ENCODE measurements at regions not wholly inside any gene's neighbourhood (a gene's known extent, or its start where the extent isn't known, plus 50 kb on each side); places are given as distances from the start of the nearest gene placed in this dataset.

GRCh38 chr9:1216532-1216931 lies 166.4 kb downstream of the DMRT2 start:
- CTCF ChIA-PET, result no interaction called here
- H3K4me1 Mint-ChIP-seq, result no peaks in the 10 kb centered on the region
- H3K27ac Mint-ChIP-seq, result no peak overlapping the region
- H3K36me3 Mint-ChIP-seq (ENCODE audit: low read depth), result no peaks in the 10 kb centered on the region
- H3K4me3 Mint-ChIP-seq, result no peak overlapping the region
- DNase-seq, result no peak
- POLR2A ChIA-PET, result no interaction called here
- no peaks in the 10 kb centered on the region for H3K9me3 Mint-ChIP-seq
- H3K27me3 Mint-ChIP-seq, result no peaks in the 10 kb centered on the region

- H3K36me3 Mint-ChIP-seq (ENCODE audit: low read depth), result no peaks in the 10 kb centered on the region
- CTCF ChIA-PET, result no interaction called here
- H3K27me3 Mint-ChIP-seq, result no peaks in the 10 kb centered on the region
- H3K4me1 Mint-ChIP-seq, result no peaks in the 10 kb centered on the region
- DNase-seq, result no peak
- H3K9me3 Mint-ChIP-seq, result no peaks in the 10 kb centered on the region
- no peak overlapping the region for H3K4me3 Mint-ChIP-seq
- POLR2A ChIA-PET, result no interaction called here
- H3K27ac Mint-ChIP-seq, result no peak overlapping the region
These were observed 166.9 kb downstream of the DMRT2 start for GRCh38 chr9:1217076-1217475.

- Mint-ChIP-seq H3K27ac (no peak overlapping the region), H3K4me1 (no peaks in the 10 kb centered on the region), H3K4me3 (no peak overlapping the region), H3K27me3 (no peaks in the 10 kb centered on the region), H3K36me3 (ENCODE audit: low read depth) (no peaks in the 10 kb centered on the region), H3K9me3 (peaks cover 2% of the 10 kb centered on the region)
- POLR2A ChIA-PET, result no interaction called here
- CTCF ChIA-PET, result no interaction called here
- no peak for DNase-seq
These were observed 169.1 kb downstream of the DMRT2 start for GRCh38 chr9:1219284-1219683.

- H3K36me3 Mint-ChIP-seq (ENCODE audit: low read depth), result no peaks in the 10 kb centered on the region
- ChIA-PET CTCF (no interaction called here), POLR2A (no interaction called here)
- no peak overlapping the region for H3K4me3 Mint-ChIP-seq
- H3K4me1 Mint-ChIP-seq, result no peaks in the 10 kb centered on the region
- no peak for DNase-seq
- peaks cover 2% of the 10 kb centered on the region for H3K9me3 Mint-ChIP-seq
- H3K27ac Mint-ChIP-seq, result no peak overlapping the region
- H3K27me3 Mint-ChIP-seq, result no peaks in the 10 kb centered on the region
These were observed 171.1 kb downstream of the DMRT2 start for GRCh38 chr9:1221298-1221697.

GRCh38 chr9:1222511-1222910 lies 172.4 kb downstream of the DMRT2 start:
- Mint-ChIP-seq H3K36me3 (ENCODE audit: low read depth) (no peaks in the 10 kb centered on the region), H3K4me3 (no peak overlapping the region), H3K27me3 (no peaks in the 10 kb centered on the region), H3K4me1 (no peaks in the 10 kb centered on the region), H3K9me3 (peaks cover 2% of the 10 kb centered on the region), H3K27ac (no peak overlapping the region)
- ChIA-PET POLR2A (no interaction called here), CTCF (no interaction called here)
- no peak for DNase-seq

- no peak overlapping the region for H3K27ac Mint-ChIP-seq
- CTCF ChIA-PET, result no interaction called here
- DNase-seq, result no peak
- H3K4me1 Mint-ChIP-seq, result no peaks in the 10 kb centered on the region
- POLR2A ChIA-PET, result no interaction called here
- no peaks in the 10 kb centered on the region for H3K36me3 Mint-ChIP-seq (ENCODE audit: low read depth)
- H3K9me3 Mint-ChIP-seq, result no peaks in the 10 kb centered on the region
- H3K4me3 Mint-ChIP-seq, result no peak overlapping the region
- H3K27me3 Mint-ChIP-seq, result no peaks in the 10 kb centered on the region
These were observed 182.1 kb downstream of the DMRT2 start for GRCh38 chr9:1231998-1232919.

- H3K27me3 Mint-ChIP-seq, result no peaks in the 10 kb centered on the region
- DNase-seq, result no peak
- no peaks in the 10 kb centered on the region for H3K4me1 Mint-ChIP-seq
- no peak overlapping the region for H3K27ac Mint-ChIP-seq
- H3K36me3 Mint-ChIP-seq (ENCODE audit: low read depth), result no peaks in the 10 kb centered on the region
- H3K9me3 Mint-ChIP-seq, result no peaks in the 10 kb centered on the region
- ChIA-PET CTCF (no interaction called here), POLR2A (no interaction called here)
- no peak overlapping the region for H3K4me3 Mint-ChIP-seq
These were observed 183.4 kb downstream of the DMRT2 start for GRCh38 chr9:1233568-1233967.

GRCh38 chr9:1235650-1236049 lies 185.5 kb downstream of the DMRT2 start:
- H3K9me3 Mint-ChIP-seq, result no peaks in the 10 kb centered on the region
- H3K4me1 Mint-ChIP-seq, result no peaks in the 10 kb centered on the region
- no peak overlapping the region for H3K4me3 Mint-ChIP-seq
- CTCF ChIA-PET, result no interaction called here
- DNase-seq, result no peak
- no peaks in the 10 kb centered on the region for H3K36me3 Mint-ChIP-seq (ENCODE audit: low read depth)
- POLR2A ChIA-PET, result no interaction called here
- no peak overlapping the region for H3K27ac Mint-ChIP-seq
- no peaks in the 10 kb centered on the region for H3K27me3 Mint-ChIP-seq

GRCh38 chr9:1236061-1236460 lies 185.9 kb downstream of the DMRT2 start:
- CTCF ChIA-PET, result no interaction called here
- H3K4me1 Mint-ChIP-seq, result no peaks in the 10 kb centered on the region
- no peak overlapping the region for H3K4me3 Mint-ChIP-seq
- POLR2A ChIA-PET, result no interaction called here
- H3K9me3 Mint-ChIP-seq, result no peaks in the 10 kb centered on the region
- no peaks in the 10 kb centered on the region for H3K36me3 Mint-ChIP-seq (ENCODE audit: low read depth)
- DNase-seq, result no peak
- H3K27ac Mint-ChIP-seq, result no peak overlapping the region
- H3K27me3 Mint-ChIP-seq, result no peaks in the 10 kb centered on the region

- Mint-ChIP-seq H3K27ac (no peak overlapping the region), H3K4me3 (no peak overlapping the region), H3K36me3 (ENCODE audit: low read depth) (no peaks in the 10 kb centered on the region), H3K27me3 (no peaks in the 10 kb centered on the region), H3K9me3 (no peaks in the 10 kb centered on the region), H3K4me1 (no peaks in the 10 kb centered on the region)
- CTCF ChIA-PET, result no interaction called here
- POLR2A ChIA-PET, result no interaction called here
- DNase-seq, result no peak
These were observed 188.2 kb downstream of the DMRT2 start for GRCh38 chr9:1238407-1238806.

- no peak overlapping the region for H3K27ac Mint-ChIP-seq
- H3K36me3 Mint-ChIP-seq (ENCODE audit: low read depth), result no peaks in the 10 kb centered on the region
- H3K4me1 Mint-ChIP-seq, result no peaks in the 10 kb centered on the region
- no peaks in the 10 kb centered on the region for H3K9me3 Mint-ChIP-seq
- no peaks in the 10 kb centered on the region for H3K27me3 Mint-ChIP-seq
- POLR2A ChIA-PET, result no interaction called here
- no peak overlapping the region for H3K4me3 Mint-ChIP-seq
- no peak for DNase-seq
- CTCF ChIA-PET, result no interaction called here
These were observed 198.6 kb downstream of the DMRT2 start for GRCh38 chr9:1248743-1249142.

- H3K4me3 Mint-ChIP-seq, result no peak overlapping the region
- H3K27me3 Mint-ChIP-seq, result no peaks in the 10 kb centered on the region
- no peaks in the 10 kb centered on the region for H3K9me3 Mint-ChIP-seq
- ChIA-PET POLR2A (no interaction called here), CTCF (no interaction called here)
- H3K27ac Mint-ChIP-seq, result no peak overlapping the region
- no peaks in the 10 kb centered on the region for H3K4me1 Mint-ChIP-seq
- H3K36me3 Mint-ChIP-seq (ENCODE audit: low read depth), result no peaks in the 10 kb centered on the region
- DNase-seq, result no peak
These were observed 203.2 kb downstream of the DMRT2 start for GRCh38 chr9:1253064-1253979.

GRCh38 chr9:1254071-1254470 lies 203.9 kb downstream of the DMRT2 start:
- Mint-ChIP-seq H3K4me1 (no peaks in the 10 kb centered on the region), H3K36me3 (ENCODE audit: low read depth) (no peaks in the 10 kb centered on the region), H3K4me3 (no peak overlapping the region), H3K27ac (no peak overlapping the region), H3K27me3 (no peaks in the 10 kb centered on the region), H3K9me3 (no peaks in the 10 kb centered on the region)
- ChIA-PET POLR2A (no interaction called here), CTCF (no interaction called here)
- no peak for DNase-seq

GRCh38 chr9:1256178-1256577 lies 206.0 kb downstream of the DMRT2 start:
- no peak overlapping the region for H3K4me3 Mint-ChIP-seq
- ChIA-PET POLR2A (no interaction called here), CTCF (no interaction called here)
- no peaks in the 10 kb centered on the region for H3K4me1 Mint-ChIP-seq
- no peak overlapping the region for H3K27ac Mint-ChIP-seq
- no peak for DNase-seq
- no peaks in the 10 kb centered on the region for H3K27me3 Mint-ChIP-seq
- no peaks in the 10 kb centered on the region for H3K36me3 Mint-ChIP-seq (ENCODE audit: low read depth)
- H3K9me3 Mint-ChIP-seq, result no peaks in the 10 kb centered on the region

Measured in activated CD4-positive, alpha-beta memory T cell treated with anti-CD3 and anti-CD28 coated beads, Interleukin-2, amount 10 ng/mL, durations not matched to agents 7 days and 5 days (primary cell).